GM18502 (cell line): ENCODE measurements at regions not wholly inside any gene's neighbourhood (a gene's known extent, or its start where the extent isn't known, plus 50 kb on each side); places are given as distances from the start of the nearest gene placed in this dataset.
"Not testable (repeated sequence)": the region's sequence is repeated elsewhere in the genome, so short reads cannot be mapped to it uniquely, and the experiment has no call there.

Experiments
- ATAC-seq: cut with Tn5 transposase; IDR thresholded peaks from one replicate; pipeline ENCODE4 v1.9.1; 2021; ENCODE audit warnings: mild to moderate bottlenecking; ENCODE audit not compliant: unreplicated experiment, poor library complexity

DNA sequence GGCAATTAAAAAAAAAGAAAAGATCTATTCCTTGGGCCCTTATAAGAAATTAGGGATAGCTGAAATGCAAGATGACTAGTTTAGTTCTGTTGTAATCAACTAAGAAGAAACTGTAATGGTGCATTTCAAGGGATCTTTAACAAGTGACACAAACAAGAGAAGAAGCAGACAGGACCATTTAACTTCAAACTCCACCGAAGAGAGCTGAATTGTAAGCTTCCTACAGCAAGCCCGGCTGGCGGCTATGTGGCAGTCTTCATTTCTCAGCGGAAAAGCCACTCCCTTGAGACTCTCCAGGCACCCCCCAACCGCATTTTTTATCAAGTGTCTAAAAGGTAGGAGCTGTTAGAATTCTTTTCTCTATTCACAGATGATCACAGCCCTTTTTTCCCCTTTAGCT is 305.2 kb upstream of the ZNF507 start:
- ATAC-seq = no peak

DNA sequence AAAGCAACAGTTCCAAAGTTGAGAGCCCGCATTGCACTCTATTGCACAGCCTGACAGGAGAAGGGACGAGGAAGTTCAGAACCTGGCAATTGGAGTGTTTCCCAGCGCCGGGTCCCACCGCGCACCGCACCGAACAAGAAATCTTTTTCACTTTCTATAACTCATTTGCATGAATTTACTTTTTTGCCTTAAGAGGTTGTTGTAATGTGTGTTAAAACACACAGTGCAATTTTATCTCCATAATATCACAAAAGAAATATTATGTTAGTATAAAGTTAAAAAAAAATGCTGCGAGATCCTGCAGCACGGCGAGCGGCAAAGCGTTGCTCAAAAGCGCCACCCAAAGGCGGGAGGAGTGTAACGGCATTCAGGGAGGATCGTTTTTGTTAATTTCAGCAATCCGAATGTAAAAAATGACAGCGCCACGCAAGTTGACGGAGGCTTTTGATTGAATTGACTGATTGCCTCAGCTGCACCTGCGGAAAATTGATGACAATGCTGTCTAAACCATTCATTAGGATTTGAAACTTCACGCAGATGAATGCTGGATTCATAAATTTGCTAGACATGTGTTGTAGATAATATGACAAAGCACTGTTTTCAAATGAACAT is 303.6 kb upstream of the ZNF507 start:
- no peak for ATAC-seq

DNA sequence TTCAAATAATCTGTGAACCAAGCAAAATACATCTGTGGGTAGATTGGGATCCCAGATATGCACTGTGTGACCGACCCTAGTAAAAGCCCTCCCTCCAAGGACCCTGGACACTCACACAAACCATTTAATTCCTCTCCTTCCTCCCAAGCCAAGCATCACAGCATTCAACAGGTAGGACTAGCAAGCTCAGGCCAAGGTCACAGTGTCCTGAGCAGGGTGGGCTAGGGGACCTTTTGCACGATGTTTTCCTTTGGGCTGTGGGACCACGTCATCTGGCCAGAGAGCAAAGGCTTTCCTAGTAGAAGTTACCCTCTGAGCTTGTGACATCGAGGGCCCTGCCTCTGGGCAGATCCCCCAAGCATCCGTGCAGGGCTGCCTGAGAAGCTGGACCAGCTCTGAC is 297.6 kb upstream of the ZNF507 start:
- ATAC-seq = no peak

DNA sequence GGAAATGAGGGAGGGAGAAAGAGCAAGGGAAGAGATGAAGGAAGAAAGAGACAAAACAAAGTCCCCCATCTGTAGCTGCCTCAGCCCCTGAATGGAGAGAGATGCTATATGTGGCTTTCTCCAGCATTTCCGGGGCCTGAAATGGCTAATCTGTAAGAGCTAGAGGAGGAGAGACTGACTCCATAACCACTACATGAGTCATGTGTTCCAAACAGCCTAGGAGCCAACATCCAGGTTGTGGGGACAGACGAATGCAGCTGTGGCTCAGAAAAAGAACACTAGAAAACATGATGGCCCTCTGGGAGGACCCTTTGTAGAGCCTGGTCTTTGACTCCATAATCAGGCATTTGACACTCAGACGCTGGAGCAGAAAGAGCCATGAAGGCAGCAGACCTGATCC is 292.0 kb upstream of the ZNF507 start:
- no peak for ATAC-seq

DNA sequence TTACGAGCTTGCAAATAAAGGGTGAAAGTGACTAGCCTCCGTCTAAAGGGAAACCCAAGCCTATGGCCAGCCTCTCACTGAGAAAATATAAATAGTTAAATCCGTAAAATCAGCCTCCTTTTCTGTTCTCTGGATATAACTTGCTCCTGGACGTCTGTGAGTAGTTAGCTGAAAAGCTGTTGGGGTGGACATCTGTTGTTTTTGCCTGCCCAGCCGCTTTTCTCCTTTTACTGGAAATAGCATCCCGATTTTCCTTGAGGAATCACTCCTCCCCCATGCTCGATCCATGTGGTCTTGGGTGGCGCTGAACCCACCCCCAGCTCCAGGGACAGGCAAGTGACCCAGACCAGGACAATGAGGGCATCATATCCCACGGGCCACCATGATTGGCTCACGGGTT is 291.5 kb upstream of the ZNF507 start:
- no peak for ATAC-seq

DNA sequence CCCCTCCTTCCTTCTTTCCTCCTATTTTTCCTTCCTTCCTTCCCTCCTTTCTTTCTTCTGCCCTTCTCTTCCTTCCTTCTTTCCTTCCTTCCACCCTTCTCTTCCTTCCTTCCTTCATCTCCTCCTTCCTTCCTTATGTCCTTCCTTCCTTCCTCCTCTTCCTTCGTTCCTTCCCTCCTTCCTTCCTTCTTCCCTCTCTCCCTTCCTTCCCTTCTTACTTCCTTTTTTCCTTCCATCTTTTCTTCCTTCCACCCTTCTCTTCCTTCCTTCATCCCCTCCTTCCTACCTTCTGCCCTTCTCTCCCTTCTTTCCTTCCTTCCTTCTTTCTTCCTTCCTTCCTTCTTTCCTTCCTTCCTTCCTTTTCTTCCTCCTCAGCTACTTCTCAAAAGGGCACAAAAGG is 287.3 kb upstream of the ZNF507 start:
- ATAC-seq = no peak

DNA sequence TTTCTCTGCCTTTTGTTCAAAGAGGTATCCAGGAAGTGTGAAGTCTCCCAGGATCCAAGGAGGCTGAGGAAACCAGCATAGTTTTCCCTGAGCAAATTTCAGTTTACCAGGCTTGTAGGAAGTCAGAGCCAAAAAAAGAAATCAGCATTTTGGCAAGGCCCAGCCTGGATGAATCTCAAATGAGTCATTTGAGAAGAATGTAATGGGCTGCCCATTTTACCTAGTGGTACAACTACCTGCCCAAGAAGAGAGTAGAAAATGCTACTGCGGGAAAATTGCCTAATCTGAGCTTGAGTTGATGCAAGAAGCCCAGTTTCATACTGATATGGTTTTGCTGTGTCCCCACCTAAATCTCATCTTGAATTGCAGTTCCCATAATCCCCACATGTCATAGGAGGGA is 284.1 kb upstream of the ZNF507 start:
- no peak for ATAC-seq

DNA sequence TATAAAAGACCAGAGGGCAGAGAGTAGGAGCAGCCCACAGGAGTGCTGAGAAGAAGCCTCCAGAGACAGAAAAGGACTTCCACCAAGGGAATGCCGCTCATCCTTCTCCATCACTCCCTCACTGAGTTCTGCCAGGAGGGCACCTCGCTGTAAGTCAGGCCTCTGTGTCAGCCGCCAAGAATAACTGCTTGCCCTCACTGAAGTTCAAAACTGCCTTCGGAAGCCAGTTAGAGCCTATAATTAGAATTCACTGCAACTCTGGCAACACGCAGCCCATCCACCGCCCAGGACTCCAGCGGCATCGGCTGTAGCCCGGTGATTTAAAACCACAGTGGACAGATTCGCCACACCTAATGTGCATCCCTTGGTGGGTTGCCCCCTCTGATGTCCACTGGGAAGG is 281.8 kb upstream of the ZNF507 start:
- no peak for ATAC-seq

DNA sequence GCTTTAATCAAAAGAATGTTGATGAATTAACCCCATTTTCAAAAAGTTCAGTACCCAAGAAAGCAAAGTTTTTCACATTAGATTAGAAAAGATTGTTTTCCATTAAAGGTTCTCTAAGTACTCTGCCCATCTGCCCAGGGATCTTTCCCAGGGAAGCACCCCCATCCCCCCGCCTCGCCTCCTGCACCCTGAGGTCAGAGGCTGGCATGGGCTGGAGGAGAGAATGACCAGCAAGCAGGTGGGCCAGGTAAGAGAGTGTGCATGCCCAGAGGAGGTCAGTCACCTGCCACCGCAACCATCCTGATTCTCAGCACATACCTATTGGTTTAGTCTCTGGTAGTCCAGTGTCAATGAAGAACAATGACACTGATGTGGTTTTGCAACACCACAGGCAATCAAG is 279.4 kb upstream of the ZNF507 start:
- no peak for ATAC-seq

DNA sequence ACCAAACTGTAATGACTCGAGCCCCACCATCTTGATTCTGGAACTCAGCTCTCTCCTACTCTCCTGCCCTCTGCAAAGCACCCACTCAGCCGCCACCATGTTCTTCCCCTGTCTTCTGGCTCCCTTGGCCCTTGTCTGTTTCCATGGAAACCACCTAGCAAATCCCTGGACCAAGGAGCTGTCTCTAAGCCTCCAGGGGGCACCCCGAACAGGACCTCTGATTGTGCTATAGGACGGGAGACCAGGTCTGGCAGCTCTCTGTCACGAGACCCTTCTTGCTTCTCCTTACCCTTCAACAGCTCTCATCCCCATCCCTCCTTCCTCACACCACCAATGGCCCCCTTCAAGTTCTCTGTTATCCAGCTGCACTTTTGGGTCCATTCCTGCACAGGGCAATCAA is 277.7 kb upstream of the ZNF507 start:
- ATAC-seq = no peak

DNA sequence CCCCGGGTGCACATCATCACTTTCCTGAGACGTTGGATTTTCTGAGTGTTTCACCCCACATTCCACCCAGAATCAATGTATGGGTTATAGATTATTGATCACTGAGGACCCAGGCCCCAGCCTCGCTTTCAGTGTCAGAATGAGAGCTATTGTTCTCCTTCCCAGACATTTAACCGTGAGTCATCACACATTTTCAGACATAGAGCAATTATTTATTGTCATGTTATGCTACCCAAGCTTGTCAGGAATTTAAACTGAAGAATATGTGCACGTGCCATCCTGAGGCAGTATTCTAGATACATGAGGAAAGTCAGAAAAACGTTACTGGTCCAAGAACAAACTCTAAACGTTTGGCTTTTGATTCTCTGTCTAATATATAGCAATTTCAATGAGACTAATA is 276.6 kb upstream of the ZNF507 start:
- no peak for ATAC-seq

DNA sequence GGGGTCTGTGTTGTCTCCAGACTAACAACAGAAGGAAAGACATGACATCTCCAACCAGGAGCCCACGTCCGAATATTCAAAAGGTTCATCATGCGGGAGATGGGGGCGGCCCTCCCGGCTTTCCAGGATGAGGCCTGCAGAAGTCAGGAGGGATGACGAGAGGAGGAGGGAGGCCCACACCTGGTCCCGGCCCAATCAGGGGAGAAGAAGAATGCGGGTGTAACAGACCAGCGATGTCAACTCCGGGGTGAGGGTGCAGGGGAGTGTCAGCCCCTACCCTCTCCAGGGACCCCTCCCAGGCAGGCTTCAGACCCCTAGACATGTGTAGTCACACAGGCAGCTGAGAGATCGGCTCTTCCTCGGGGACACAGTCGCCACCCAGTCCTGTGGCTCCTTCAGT is 275.3 kb upstream of the ZNF507 start:
- ATAC-seq = no peak

DNA sequence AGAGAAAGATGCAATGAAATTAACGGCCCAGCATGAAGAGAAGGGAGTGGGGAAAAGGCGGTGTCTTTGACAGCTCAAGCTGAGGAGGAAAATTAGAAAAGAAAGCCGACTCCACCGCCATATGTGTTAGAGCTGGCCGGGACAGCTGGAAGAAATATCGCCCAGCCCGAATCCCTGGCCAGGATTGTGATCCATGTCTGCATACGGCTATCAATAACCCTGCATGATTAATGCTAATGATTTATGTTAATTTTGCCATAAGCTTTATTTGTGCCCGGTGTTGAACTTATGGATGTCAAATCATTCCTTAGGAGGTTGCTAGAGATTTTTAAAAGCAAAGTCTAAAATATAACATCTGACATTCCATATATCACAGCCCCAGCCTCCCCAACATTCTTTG is 263.4 kb upstream of the ZNF507 start:
- no peak for ATAC-seq

DNA sequence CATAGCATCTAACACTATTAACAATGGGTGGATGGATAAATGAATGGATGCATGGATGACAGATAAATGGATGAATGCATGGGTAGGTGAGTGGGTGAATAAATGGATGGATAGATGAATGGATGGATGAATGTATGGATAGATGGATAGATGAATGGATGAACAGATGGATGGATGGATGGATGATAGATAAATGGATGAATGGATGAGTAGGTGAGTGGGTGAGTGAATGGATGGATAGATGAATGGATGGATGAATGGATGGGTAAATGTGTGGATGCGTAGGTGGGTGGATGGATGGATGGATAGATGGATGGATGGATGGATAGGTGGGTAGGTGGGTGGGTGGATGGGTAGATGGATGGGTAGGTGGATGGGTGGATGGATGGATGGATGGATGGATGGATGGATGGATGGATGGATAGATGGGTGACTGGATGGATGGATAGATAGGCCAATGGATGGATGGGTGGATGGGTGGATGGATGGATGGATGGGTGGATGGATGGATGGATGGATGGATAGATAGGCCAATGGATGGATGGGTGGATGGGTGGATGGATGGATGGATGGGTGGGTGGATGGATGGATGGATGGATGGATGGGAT is 260.6 kb upstream of the ZNF507 start:
- ATAC-seq = not testable (repeated sequence)

DNA sequence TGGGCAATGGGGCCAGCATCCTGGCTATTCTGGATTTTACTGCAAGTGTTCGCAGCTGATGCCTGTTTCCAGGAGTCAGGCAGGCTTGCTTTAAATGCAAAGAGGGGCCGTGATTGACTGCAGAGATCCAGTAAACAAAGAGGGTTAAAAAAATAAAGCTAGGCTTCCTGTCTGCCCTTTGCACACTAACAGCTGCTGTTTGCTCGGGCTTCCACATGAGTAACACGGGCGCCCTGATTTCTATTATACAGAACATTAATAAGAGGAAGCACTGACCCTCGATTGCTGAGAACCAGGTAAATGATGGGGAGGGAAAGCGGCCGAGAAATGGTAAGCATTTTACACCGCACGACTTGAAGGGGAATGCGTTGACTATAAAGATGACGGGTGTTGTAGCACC is 254.2 kb upstream of the ZNF507 start:
- ATAC-seq = no peak

DNA sequence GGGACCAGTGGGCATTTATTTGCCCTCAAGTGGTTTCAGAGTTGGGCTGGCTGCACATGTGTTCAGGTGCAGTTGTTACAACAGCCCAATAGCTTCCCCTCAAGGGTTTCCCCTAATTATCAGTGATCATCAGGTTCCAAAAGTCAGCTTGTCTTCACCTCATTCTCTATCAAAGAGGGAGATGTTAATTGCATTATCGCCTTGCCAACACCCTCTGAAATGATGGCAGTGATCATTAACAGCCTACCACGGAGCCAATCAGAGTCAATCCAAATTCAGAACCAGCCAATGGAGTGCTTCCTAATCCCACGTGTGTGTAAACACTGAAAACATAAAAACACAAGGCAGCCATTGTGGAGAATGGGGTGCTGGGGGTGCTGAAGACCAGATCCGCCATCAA is 248.4 kb upstream of the ZNF507 start:
- ATAC-seq = no peak

DNA sequence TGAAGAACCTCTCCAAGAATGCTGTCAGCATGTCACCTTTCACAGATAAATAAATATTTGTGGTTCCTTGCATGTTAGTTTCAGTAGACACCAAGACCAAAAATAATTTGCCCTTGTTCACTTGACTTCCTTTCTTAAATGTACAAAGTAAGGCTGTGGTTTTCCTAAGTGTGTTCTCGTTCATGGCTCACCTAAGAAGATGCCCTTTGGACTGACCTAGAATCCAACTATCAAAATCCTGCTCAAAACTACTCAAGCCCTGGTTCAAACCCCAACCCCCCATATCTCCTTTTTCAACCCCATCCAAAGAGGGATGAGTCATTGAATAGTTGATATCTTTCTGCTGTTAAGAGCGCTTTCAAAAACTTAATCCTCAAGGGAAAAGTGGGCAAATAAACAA is 247.8 kb upstream of the ZNF507 start:
- no peak for ATAC-seq

DNA sequence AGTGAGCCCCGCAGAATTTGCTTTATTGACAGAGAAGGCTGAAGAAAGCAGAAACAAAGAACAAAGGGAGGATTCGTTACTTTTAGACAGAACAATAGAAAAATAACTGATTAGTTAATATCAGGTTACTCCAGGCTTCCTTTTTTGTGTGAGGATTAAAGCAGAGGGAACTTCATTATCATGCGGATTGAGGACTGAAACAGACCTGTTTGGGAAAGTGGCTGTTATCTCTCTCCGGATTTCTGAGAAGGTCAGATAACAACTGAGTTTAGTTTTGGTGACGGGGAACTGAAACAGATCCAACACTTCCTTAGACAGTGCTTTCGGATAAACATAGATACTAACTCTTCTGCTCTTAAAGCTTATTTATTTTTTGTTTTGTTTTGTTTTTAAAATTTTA is 246.4 kb upstream of the ZNF507 start:
- no peak for ATAC-seq

DNA sequence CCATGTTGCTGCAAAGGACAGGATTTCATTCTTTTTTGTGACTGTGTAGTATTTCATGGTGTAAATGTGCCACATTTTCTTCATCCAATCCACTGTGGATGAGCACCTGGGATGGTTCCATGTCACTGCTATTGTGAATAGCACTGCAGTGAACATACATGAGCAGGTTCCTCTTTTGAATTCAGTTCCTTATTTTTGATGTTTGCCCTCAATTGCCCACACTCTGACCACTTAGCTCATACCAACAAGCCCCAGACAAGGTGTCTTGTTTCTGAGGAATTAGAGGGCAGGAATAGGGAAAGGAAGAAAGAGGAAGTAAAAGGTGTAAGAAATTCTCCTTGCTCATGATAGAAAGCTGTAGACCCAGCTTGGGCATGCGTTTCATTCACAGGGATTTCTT is 244.2 kb upstream of the ZNF507 start:
- ATAC-seq = no peak

DNA sequence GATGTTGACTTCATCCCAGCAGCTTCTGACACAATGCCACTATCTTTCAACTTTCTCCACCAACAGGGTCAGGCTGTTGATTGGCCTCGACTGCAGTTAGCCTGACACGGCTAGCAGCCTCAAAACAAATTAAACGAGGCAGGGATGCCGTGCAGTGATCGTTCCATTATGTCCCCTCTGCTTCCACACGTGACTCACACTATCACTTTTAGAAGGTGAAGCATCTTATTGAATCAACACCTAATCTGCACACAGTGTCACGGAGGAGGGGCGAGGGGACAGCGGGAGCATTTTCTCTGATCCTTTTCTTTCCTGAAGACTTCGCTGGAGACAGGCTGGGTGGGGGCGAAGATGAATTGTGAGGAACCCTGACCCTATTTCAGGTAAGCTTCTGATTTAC is 241.9 kb upstream of the ZNF507 start:
- no peak for ATAC-seq

DNA sequence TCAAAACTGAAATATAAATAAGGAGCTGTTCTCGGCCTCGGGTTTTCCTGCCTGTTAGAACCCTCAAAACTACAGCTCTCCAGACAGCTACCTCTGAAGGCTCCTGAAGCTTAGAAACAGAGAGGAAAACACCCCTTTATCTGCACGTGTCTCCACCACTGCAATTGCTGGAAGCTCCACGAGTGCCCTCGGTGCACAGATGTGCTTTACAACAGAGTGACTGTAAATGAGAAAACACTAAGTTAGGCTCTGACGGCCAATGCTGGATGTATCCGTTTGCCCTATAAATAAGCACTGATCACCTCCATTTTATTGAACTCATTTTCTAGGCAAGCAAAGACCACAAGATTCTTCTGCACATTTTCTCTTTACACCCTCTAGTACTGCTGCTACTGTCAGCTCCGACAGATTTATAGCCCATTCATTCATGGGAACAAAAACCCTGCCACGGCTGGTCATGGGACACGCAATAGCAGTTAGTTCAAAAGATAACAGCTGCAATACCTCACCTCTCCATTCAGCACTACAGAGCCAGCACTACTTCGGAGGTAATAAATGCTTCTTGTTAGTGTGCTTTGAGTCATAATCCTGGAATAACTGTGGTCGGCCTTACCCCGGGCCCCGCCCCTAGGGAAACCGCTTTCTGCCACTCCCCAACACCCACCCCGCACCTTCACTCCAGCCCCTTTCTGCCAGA is 241.1 kb upstream of the ZNF507 start:
- no peak for ATAC-seq

DNA sequence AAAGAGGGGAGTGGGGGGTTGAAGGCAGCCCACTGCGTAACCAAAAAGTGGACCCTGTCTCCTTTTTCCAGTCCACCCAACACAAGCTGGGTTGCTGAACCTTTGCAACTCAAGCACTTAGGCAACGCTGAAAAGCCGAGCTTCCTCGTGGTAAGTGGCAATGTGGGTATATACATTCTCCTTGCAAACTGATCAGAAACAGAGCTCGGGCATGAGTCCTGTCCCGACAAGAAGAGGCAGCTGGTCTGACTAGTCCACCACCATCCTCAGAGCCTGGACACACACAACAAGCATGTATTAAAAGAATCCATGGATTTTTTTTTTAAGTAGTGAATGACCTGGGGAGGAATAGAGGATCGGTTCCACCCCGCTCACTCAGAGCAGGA is 240.6 kb upstream of the ZNF507 start:
- ATAC-seq = no peak
